ENCODE measurements at regions not wholly inside any gene's neighbourhood (a gene's known extent, or its start where the extent isn't known, plus 50 kb on each side); places are given as distances from the start of the nearest gene placed in this dataset.

DNA sequence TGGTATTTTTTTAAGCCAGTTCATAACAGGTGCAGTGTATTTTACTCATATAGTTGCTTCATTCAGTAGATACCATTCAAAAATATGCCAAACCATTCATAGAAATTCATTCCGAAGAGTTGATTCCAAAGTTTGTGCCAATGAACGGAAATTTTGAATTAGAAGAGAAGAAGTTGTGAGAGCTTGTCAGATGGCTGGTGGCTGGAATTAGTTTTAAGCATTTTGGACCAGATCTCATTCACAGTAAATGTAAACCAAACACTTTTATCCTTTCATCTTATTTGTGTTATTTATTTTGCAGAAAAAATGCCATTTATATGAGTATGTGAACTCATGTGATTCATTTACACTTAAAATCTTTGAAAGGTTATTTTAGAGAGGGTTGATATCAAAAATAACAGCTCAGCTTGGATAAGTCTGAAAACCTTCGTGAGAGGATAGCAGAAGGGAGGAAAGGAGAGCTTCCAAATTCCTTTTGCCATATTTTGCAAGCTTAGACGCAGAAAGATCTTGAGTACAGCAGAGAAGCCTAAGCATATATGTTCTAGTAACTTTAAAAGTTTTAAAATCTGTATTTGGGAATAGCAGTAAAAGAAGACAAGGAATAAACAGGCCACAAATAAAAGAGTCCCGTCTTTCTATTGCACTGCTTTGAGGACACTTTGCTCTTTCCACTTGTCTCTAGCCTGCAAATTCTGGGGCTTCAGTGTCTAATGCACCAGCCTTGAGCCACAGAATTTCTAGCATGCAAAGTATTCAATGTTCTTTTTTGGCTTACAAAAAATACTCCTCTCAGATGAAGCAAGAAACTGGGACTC is 253.6 kb upstream of the FLRT2 start:
- no peaks in the 10 kb centered on the region for H3K27me3 ChIP-seq
- ATAC-seq (ENCODE audit: low FRiP score in 2 of 2): no peak

GRCh38 chr14:85276979-85277228 is 253.0 kb upstream of the FLRT2 start:
- Histone ChIP-seq H3K27me3 (no peaks in the 10 kb centered on the region), H3K9me3 (no peaks in the 10 kb centered on the region), H3K27ac (no peak overlapping the region), H3K36me3 (no peaks in the 10 kb centered on the region), H3K4me1 (no peaks in the 10 kb centered on the region), H3K4me3 (no peak overlapping the region)
- ATAC-seq (ENCODE audit: low FRiP score in 2 of 2) (no peak), DNase-seq (no peak)
- TF ChIP-seq CTCF (IDR thresholded peaks at IDR 0.05): no peak
- TF ChIP-seq EP300 (IDR thresholded peaks at IDR 0.05): no peak
- no peak for TF ChIP-seq POLR2AphosphoS5 (IDR thresholded peaks at IDR 0.05)
- TF ChIP-seq POLR2A (IDR thresholded peaks at IDR 0.05): no peak
- WGBS, 2 donors: 84 to 86% methylated on average over 2 of the region's 2 CpGs

More for the DNA sequence above, 253.6 kb upstream of the FLRT2 start:
- no peak for DNase-seq
- H3K9me3 ChIP-seq: no peaks in the 10 kb centered on the region
- TF ChIP-seq CTCF (IDR thresholded peaks at IDR 0.05): no peak
- TF ChIP-seq POLR2A (IDR thresholded peaks at IDR 0.05): no peak
- TF ChIP-seq POLR2AphosphoS5 (IDR thresholded peaks at IDR 0.05): no peak
- no peak for TF ChIP-seq EP300 (IDR thresholded peaks at IDR 0.05)
- no peaks in the 10 kb centered on the region for H3K36me3 ChIP-seq
- H3K4me1 ChIP-seq: no peaks in the 10 kb centered on the region
- 72 to 82% methylated on average over 5 of the region's 5 CpGs for WGBS, 2 donors
- no peak overlapping the region for H3K27ac ChIP-seq
- no peak overlapping the region for H3K4me3 ChIP-seq

GRCh38 chr14:85279407-85279806 is 250.5 kb upstream of the FLRT2 start:
- H3K36me3 ChIP-seq: no peaks in the 10 kb centered on the region
- no peak overlapping the region for H3K27ac ChIP-seq
- no peaks in the 10 kb centered on the region for H3K4me1 ChIP-seq
- ATAC-seq (ENCODE audit: low FRiP score in 2 of 2): no peak
- TF ChIP-seq POLR2AphosphoS5 (IDR thresholded peaks at IDR 0.05) (no peak), CTCF (IDR thresholded peaks at IDR 0.05) (no peak), POLR2A (IDR thresholded peaks at IDR 0.05) (no peak), EP300 (IDR thresholded peaks at IDR 0.05) (no peak)
- H3K9me3 ChIP-seq: no peaks in the 10 kb centered on the region
- WGBS, 2 donors: 100% methylated on average over 1 of the region's 1 CpG
- DNase-seq: no peak
- H3K27me3 ChIP-seq: no peaks in the 10 kb centered on the region
- H3K4me3 ChIP-seq: no peak overlapping the region

DNA sequence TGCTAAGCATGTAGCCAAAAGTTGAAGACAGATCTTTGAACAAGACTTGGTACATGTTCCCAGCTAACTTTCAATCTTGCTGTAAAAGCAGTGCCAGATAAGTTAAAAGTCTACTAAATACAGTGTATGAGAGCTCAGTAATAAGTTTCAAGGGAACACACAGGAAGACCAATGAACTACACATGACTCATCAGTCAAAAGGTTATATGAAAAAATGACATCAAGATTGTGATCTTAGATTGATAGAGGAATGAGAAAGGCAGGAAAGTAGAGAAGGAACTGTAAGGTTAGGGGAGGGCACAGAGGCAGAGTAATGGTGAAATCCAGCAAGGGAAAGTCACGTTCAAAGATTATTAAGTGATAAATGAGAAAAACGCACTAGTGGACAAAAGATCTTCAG is 249.9 kb upstream of the FLRT2 start:
- 88 to 93% methylated on average over 2 of the region's 2 CpGs for WGBS, 2 donors

More for the DNA sequence above, 249.9 kb upstream of the FLRT2 start:
- TF ChIP-seq POLR2A (IDR thresholded peaks at IDR 0.05) (no peak), EP300 (IDR thresholded peaks at IDR 0.05) (no peak), POLR2AphosphoS5 (IDR thresholded peaks at IDR 0.05) (no peak), CTCF (IDR thresholded peaks at IDR 0.05) (no peak)
- Histone ChIP-seq H3K27ac (no peak overlapping the region), H3K27me3 (no peaks in the 10 kb centered on the region), H3K9me3 (no peaks in the 10 kb centered on the region), H3K36me3 (no peaks in the 10 kb centered on the region), H3K4me3 (no peak overlapping the region), H3K4me1 (no peaks in the 10 kb centered on the region)
- DNase-seq: no peak
- ATAC-seq (ENCODE audit: low FRiP score in 2 of 2): no peak

Data from upper lobe of left lung (tissue), 6 donors.